ENCODE measurements at regions not wholly inside any gene's neighbourhood (a gene's known extent, or its start where the extent isn't known, plus 50 kb on each side); places are given as distances from the start of the nearest gene placed in this dataset.

GRCh38 chrX:23248187-23248586, 86.5 kb upstream of the PTCHD1 start:
- WGBS, 3 donors: 83 to 90% (median 83%) methylated on average over 7 of the region's 7 CpGs
- FAIRE-seq (no peak), DNase-seq (no peak)
- no peaks in the 10 kb centered on the region for H3K9me3 ChIP-seq (ENCODE audit: control insufficient read depth in 2 of 2, insufficient read depth in 1 of 2, low read depth in 1 of 2, low read length in 1 of 2)
- no peaks in the 10 kb centered on the region for H3K36me3 ChIP-seq (ENCODE audit: control insufficient read depth in 3 of 3, insufficient read depth in 2 of 3, low read depth in 1 of 3, low read length in 3 of 3)
- H3K4me1 ChIP-seq (ENCODE audit: control insufficient read depth in 3 of 3, insufficient read depth in 2 of 3, low read depth in 1 of 3, low read length in 2 of 3): no peaks in the 10 kb centered on the region
- H3K4me3 ChIP-seq (ENCODE audit: low read depth in 1 of 3, low read length in 3 of 3): no peak overlapping the region
- no peaks in the 10 kb centered on the region for H3K27me3 ChIP-seq (ENCODE audit: control insufficient read depth in 3 of 3, insufficient read depth in 3 of 3, low read length in 3 of 3)
- no peak overlapping the region for H3K27ac ChIP-seq (ENCODE audit: low read depth in 1 of 3, low read length in 2 of 3)

GRCh38 chrX:23251043-23251442, 83.6 kb upstream of the PTCHD1 start:
- Histone ChIP-seq H3K27me3 (ENCODE audit: control insufficient read depth in 3 of 3, insufficient read depth in 3 of 3, low read length in 3 of 3) (no peaks in the 10 kb centered on the region), H3K4me1 (ENCODE audit: control insufficient read depth in 3 of 3, insufficient read depth in 2 of 3, low read depth in 1 of 3, low read length in 2 of 3) (no peaks in the 10 kb centered on the region), H3K9me3 (ENCODE audit: control insufficient read depth in 2 of 2, insufficient read depth in 1 of 2, low read depth in 1 of 2, low read length in 1 of 2) (no peaks in the 10 kb centered on the region), H3K36me3 (ENCODE audit: control insufficient read depth in 3 of 3, insufficient read depth in 2 of 3, low read depth in 1 of 3, low read length in 3 of 3) (no peaks in the 10 kb centered on the region), H3K4me3 (ENCODE audit: low read depth in 1 of 3, low read length in 3 of 3) (no peak overlapping the region), H3K27ac (ENCODE audit: low read depth in 1 of 3, low read length in 2 of 3) (no peak overlapping the region)
- no peak for FAIRE-seq
- 39 to 77% (median 45%) methylated on average over 1 of the region's 1 CpG for WGBS, 3 donors
- DNase-seq: no peak

- no peak for DNase-seq
- no peaks in the 10 kb centered on the region for H3K27me3 ChIP-seq (ENCODE audit: control insufficient read depth in 3 of 3, insufficient read depth in 3 of 3, low read length in 3 of 3)
- no peak for FAIRE-seq
- H3K27ac ChIP-seq (ENCODE audit: low read depth in 1 of 3, low read length in 2 of 3): no peak overlapping the region
- H3K9me3 ChIP-seq (ENCODE audit: control insufficient read depth in 2 of 2, insufficient read depth in 1 of 2, low read depth in 1 of 2, low read length in 1 of 2): no peaks in the 10 kb centered on the region
- 26 to 59% (median 47%) methylated on average over 3 of the region's 3 CpGs for WGBS, 3 donors
- no peak overlapping the region for H3K4me3 ChIP-seq (ENCODE audit: low read depth in 1 of 3, low read length in 3 of 3)
- H3K4me1 ChIP-seq (ENCODE audit: control insufficient read depth in 3 of 3, insufficient read depth in 2 of 3, low read depth in 1 of 3, low read length in 2 of 3): no peaks in the 10 kb centered on the region
- no peaks in the 10 kb centered on the region for H3K36me3 ChIP-seq (ENCODE audit: control insufficient read depth in 3 of 3, insufficient read depth in 2 of 3, low read depth in 1 of 3, low read length in 3 of 3)
Measured at GRCh38 chrX:23263892-23264291, 70.8 kb upstream of the PTCHD1 start.

GRCh38 chrX:23269923-23270322, 64.7 kb upstream of the PTCHD1 start:
- H3K27me3 ChIP-seq (ENCODE audit: control insufficient read depth in 3 of 3, insufficient read depth in 3 of 3, low read length in 3 of 3): no peaks in the 10 kb centered on the region
- H3K36me3 ChIP-seq (ENCODE audit: control insufficient read depth in 3 of 3, insufficient read depth in 2 of 3, low read depth in 1 of 3, low read length in 3 of 3): no peaks in the 10 kb centered on the region
- no peak for FAIRE-seq
- no peaks in the 10 kb centered on the region for H3K9me3 ChIP-seq (ENCODE audit: control insufficient read depth in 2 of 2, insufficient read depth in 1 of 2, low read depth in 1 of 2, low read length in 1 of 2)
- H3K4me3 ChIP-seq (ENCODE audit: low read depth in 1 of 3, low read length in 3 of 3): no peak overlapping the region
- DNase-seq: no peak
- 47 to 68% (median 60%) methylated on average over 3 of the region's 3 CpGs for WGBS, 3 donors
- no peaks in the 10 kb centered on the region for H3K4me1 ChIP-seq (ENCODE audit: control insufficient read depth in 3 of 3, insufficient read depth in 2 of 3, low read depth in 1 of 3, low read length in 2 of 3)
- H3K27ac ChIP-seq (ENCODE audit: low read depth in 1 of 3, low read length in 2 of 3): no peak overlapping the region

- no peaks in the 10 kb centered on the region for H3K27me3 ChIP-seq (ENCODE audit: control insufficient read depth in 3 of 3, insufficient read depth in 3 of 3, low read length in 3 of 3)
- H3K27ac ChIP-seq (ENCODE audit: low read depth in 1 of 3, low read length in 2 of 3): no peak overlapping the region
- no peaks in the 10 kb centered on the region for H3K36me3 ChIP-seq (ENCODE audit: control insufficient read depth in 3 of 3, insufficient read depth in 2 of 3, low read depth in 1 of 3, low read length in 3 of 3)
- no peak overlapping the region for H3K4me3 ChIP-seq (ENCODE audit: low read depth in 1 of 3, low read length in 3 of 3)
- FAIRE-seq: no peak
- WGBS, 3 donors: 53 to 84% (median 78%) methylated on average over 4 of the region's 4 CpGs
- no peaks in the 10 kb centered on the region for H3K9me3 ChIP-seq (ENCODE audit: control insufficient read depth in 2 of 2, insufficient read depth in 1 of 2, low read depth in 1 of 2, low read length in 1 of 2)
- H3K4me1 ChIP-seq (ENCODE audit: control insufficient read depth in 3 of 3, insufficient read depth in 2 of 3, low read depth in 1 of 3, low read length in 2 of 3): no peaks in the 10 kb centered on the region
- peak in 1 of 2 donors; percentile 9 for DNase-seq
Measured at GRCh38 chrX:23271026-23271425, 63.6 kb upstream of the PTCHD1 start.

GRCh38 chrX:23276475-23276874, 58.2 kb upstream of the PTCHD1 start:
- H3K9me3 ChIP-seq (ENCODE audit: control insufficient read depth in 2 of 2, insufficient read depth in 1 of 2, low read depth in 1 of 2, low read length in 1 of 2): no peaks in the 10 kb centered on the region
- no peak for DNase-seq
- no peaks in the 10 kb centered on the region for H3K36me3 ChIP-seq (ENCODE audit: control insufficient read depth in 3 of 3, insufficient read depth in 2 of 3, low read depth in 1 of 3, low read length in 3 of 3)
- no peak for FAIRE-seq
- H3K27me3 ChIP-seq (ENCODE audit: control insufficient read depth in 3 of 3, insufficient read depth in 3 of 3, low read length in 3 of 3): no peaks in the 10 kb centered on the region
- H3K4me1 ChIP-seq (ENCODE audit: control insufficient read depth in 3 of 3, insufficient read depth in 2 of 3, low read depth in 1 of 3, low read length in 2 of 3): no peaks in the 10 kb centered on the region
- no peak overlapping the region for H3K4me3 ChIP-seq (ENCODE audit: low read depth in 1 of 3, low read length in 3 of 3)
- no peak overlapping the region for H3K27ac ChIP-seq (ENCODE audit: low read depth in 1 of 3, low read length in 2 of 3)
- WGBS, 3 donors: 80 to 90% (median 81%) methylated on average over 10 of the region's 10 CpGs
